ENCODE measurements at regions not wholly inside any gene's neighbourhood (a gene's known extent, or its start where the extent isn't known, plus 50 kb on each side); places are given as distances from the start of the nearest gene placed in this dataset.

DNA sequence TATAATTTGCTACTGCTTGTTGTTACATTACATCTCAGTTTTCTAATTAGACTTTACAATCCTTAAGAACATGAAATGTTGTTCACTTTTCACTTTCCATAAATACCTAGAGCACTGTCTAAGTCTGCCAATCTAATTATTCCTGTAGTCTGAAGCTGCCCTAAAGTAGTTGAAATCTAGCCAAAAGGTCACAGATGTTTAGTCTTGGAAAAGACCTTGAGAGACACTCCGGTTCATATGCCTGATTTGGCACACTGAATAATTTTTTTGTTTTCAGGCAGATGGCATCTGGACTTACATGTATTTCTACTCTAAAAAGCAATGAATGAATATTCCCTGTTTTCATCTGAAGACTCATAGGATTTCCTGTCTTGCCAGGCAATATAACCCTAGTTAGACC lies 359.1 kb downstream of the ANKRD7 start:
- Histone ChIP-seq H3K9ac (ENCODE audit: low read depth, low read length, poor library complexity, severe bottlenecking) (no peak overlapping the region), H3K27me3 (ENCODE audit: insufficient read depth, low read length, poor library complexity, severe bottlenecking) (no peaks in the 10 kb centered on the region), H3K9me3 (ENCODE audit: insufficient read depth, low read depth, low read length) (peaks cover 11% of the 10 kb centered on the region; the same call in 1 of the 2 replicates), H3K4me2 (ENCODE audit: low read depth, low read length, poor library complexity, severe bottlenecking) (no peak overlapping the region), H3K36me3 (ENCODE audit: insufficient read depth, low read length) (no peaks in the 10 kb centered on the region), H3K4me3 (ENCODE audit: low read length, poor library complexity, severe bottlenecking) (no peak overlapping the region), H3K79me2 (ENCODE audit: insufficient read depth, low read length) (no peaks in the 10 kb centered on the region), H3K4me1 (ENCODE audit: insufficient read depth, low read length, poor library complexity, severe bottlenecking) (peaks cover 11% of the 10 kb centered on the region), H3F3A (ENCODE audit: low read depth) (no peaks in the 10 kb centered on the region), H4K20me1 (ENCODE audit: insufficient read depth, low read length, poor library complexity, severe bottlenecking) (no peaks in the 10 kb centered on the region), H2AFZ (ENCODE audit: low read length) (no peak overlapping the region), H3K9me2 (replicated peaks; ENCODE audit: low read depth, low read length) (no peaks in the 10 kb centered on the region)
- TF ChIP-seq EZH2phosphoT487 (IDR thresholded peaks at IDR 0.05; ENCODE audit: borderline replicate concordance): no peak
- TF ChIP-seq, protein P1, sequence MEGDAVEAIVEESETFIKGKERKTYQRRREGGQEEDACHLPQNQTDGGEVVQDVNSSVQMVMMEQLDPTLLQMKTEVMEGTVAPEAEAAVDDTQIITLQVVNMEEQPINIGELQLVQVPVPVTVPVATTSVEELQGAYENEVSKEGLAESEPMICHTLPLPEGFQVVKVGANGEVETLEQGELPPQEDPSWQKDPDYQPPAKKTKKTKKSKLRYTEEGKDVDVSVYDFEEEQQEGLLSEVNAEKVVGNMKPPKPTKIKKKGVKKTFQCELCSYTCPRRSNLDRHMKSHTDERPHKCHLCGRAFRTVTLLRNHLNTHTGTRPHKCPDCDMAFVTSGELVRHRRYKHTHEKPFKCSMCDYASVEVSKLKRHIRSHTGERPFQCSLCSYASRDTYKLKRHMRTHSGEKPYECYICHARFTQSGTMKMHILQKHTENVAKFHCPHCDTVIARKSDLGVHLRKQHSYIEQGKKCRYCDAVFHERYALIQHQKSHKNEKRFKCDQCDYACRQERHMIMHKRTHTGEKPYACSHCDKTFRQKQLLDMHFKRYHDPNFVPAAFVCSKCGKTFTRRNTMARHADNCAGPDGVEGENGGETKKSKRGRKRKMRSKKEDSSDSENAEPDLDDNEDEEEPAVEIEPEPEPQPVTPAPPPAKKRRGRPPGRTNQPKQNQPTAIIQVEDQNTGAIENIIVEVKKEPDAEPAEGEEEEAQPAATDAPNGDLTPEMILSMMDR (conservative IDR thresholded peaks at IDR 0.05; ENCODE audit: low read length): no peak

DNA sequence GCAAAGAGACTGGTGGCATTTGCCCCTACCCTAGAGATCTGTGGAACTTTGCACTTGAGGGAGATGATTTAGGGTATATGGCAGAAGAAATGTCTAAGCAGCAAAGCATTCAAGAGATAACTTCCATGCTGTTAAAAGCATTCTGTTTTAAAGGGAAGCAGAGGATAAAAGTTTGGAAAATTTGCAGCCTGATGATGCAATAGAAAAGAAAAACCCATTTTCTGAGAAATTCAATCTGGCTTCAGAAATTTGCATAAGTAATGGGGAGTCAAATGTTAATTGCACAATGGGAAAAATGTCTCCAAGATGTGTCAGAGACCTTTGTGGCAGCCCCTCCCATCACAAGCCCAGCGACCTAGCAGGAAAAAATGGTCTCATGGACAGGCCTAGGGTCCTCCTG lies 361.7 kb downstream of the ANKRD7 start:
- H3F3A ChIP-seq (ENCODE audit: low read depth): no peaks in the 10 kb centered on the region
- no peaks in the 10 kb centered on the region for H3K79me2 ChIP-seq (ENCODE audit: insufficient read depth, low read length)
- H4K20me1 ChIP-seq (ENCODE audit: insufficient read depth, low read length, poor library complexity, severe bottlenecking): no peaks in the 10 kb centered on the region
- TF ChIP-seq, protein P1 (conservative IDR thresholded peaks at IDR 0.05; ENCODE audit: low read length): no peak
- no peak for TF ChIP-seq EZH2phosphoT487 (IDR thresholded peaks at IDR 0.05; ENCODE audit: borderline replicate concordance)
- no peaks in the 10 kb centered on the region for H3K36me3 ChIP-seq (ENCODE audit: insufficient read depth, low read length)
- H3K4me2 ChIP-seq (ENCODE audit: low read depth, low read length, poor library complexity, severe bottlenecking): no peak overlapping the region
- peaks cover 11% of the 10 kb centered on the region; the same call in 1 of the 2 replicates for H3K9me3 ChIP-seq (ENCODE audit: insufficient read depth, low read depth, low read length)
- peaks cover 3% of the 10 kb centered on the region for H3K4me1 ChIP-seq (ENCODE audit: insufficient read depth, low read length, poor library complexity, severe bottlenecking)
- H3K4me3 ChIP-seq (ENCODE audit: low read length, poor library complexity, severe bottlenecking): no peak overlapping the region
- no peak overlapping the region for H2AFZ ChIP-seq (ENCODE audit: low read length)
- no peaks in the 10 kb centered on the region for H3K27me3 ChIP-seq (ENCODE audit: insufficient read depth, low read length, poor library complexity, severe bottlenecking)
- H3K9me2 ChIP-seq (replicated peaks; ENCODE audit: low read depth, low read length): no peaks in the 10 kb centered on the region
- no peak overlapping the region for H3K9ac ChIP-seq (ENCODE audit: low read depth, low read length, poor library complexity, severe bottlenecking)

DNA sequence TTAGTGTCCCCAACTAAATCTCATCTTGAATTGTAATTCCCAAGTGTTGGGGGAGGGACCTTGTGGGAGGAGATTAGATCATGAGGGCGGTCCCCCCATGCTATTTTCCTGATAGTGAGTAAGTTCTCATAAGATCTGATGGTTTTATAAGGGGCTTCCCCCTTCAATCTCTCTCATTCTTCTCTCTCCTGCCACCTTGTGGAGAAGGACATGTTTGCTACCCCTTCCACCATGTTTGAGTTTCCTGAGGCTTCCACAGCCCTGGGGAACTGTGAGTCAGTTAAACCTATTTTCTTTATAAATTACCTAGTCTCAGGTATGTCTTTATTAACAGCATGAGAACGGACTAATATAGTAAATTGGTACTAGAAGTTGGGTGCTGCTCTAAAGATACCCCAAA lies 365.6 kb downstream of the ANKRD7 start:
- H3K9me2 ChIP-seq (replicated peaks; ENCODE audit: low read depth, low read length): no peaks in the 10 kb centered on the region
- H4K20me1 ChIP-seq (ENCODE audit: insufficient read depth, low read length, poor library complexity, severe bottlenecking): no peaks in the 10 kb centered on the region
- H3K9me3 ChIP-seq (ENCODE audit: insufficient read depth, low read depth, low read length): peaks cover 11% of the 10 kb centered on the region; the same call in 1 of the 2 replicates
- no peaks in the 10 kb centered on the region for H3F3A ChIP-seq (ENCODE audit: low read depth)
- H3K4me2 ChIP-seq (ENCODE audit: low read depth, low read length, poor library complexity, severe bottlenecking): no peak overlapping the region
- no peak overlapping the region for H2AFZ ChIP-seq (ENCODE audit: low read length)
- no peaks in the 10 kb centered on the region for H3K4me1 ChIP-seq (ENCODE audit: insufficient read depth, low read length, poor library complexity, severe bottlenecking)
- H3K4me3 ChIP-seq (ENCODE audit: low read length, poor library complexity, severe bottlenecking): no peak overlapping the region
- H3K27me3 ChIP-seq (ENCODE audit: insufficient read depth, low read length, poor library complexity, severe bottlenecking): no peaks in the 10 kb centered on the region
- H3K79me2 ChIP-seq (ENCODE audit: insufficient read depth, low read length): no peaks in the 10 kb centered on the region
- no peaks in the 10 kb centered on the region for H3K36me3 ChIP-seq (ENCODE audit: insufficient read depth, low read length)
- H3K9ac ChIP-seq (ENCODE audit: low read depth, low read length, poor library complexity, severe bottlenecking): no peak overlapping the region
- no peak for TF ChIP-seq EZH2phosphoT487 (IDR thresholded peaks at IDR 0.05; ENCODE audit: borderline replicate concordance)
- TF ChIP-seq, protein P1 (conservative IDR thresholded peaks at IDR 0.05; ENCODE audit: low read length): peak; percentile 71

Data from Loucy (cell line).